Activated CD8-positive, alpha-beta memory T cell treated with anti-CD3 and anti-CD28 coated beads, Interleukin-2, amount 10 ng/mL, durations not matched to agents 7 days and 5 days (primary cell): ENCODE measurements at regions not wholly inside any gene's neighbourhood (a gene's known extent, or its start where the extent isn't known, plus 50 kb on each side); places are given as distances from the start of the nearest gene placed in this dataset.

ENCODE experiments used
- ATAC-seq: fragments of 150-1000 bp; cut with Tn5 transposase; one replicate; pipeline ENCODE4 v1.10.0; 2021; ENCODE audit warnings: moderate library complexity
- CTCF ChIA-PET: fragments of 350-600 bp; sonication (Branson Sonifier 250); formaldehyde crosslinking; loops from one replicate; lab custom pipeline; 2021; ENCODE audit warnings: antibody characterized with exemption; lab: Charles Lee
- DNase-seq: peaks from one replicate; pipeline ENCODE4 v3.0.0-alpha.2; 2020
- H3K27ac Mint-ChIP-seq: one replicate; pipeline ENCODE4 v1.8.0; 2021; ENCODE audit warnings: mild to moderate bottlenecking, mixed read lengths
- H3K27me3 Mint-ChIP-seq: one replicate; pipeline ENCODE4 v1.8.0; 2021; ENCODE audit warnings: mixed read lengths
- H3K36me3 Mint-ChIP-seq: one replicate; pipeline ENCODE4 v1.8.0; 2021; ENCODE audit warnings: mild to moderate bottlenecking, mixed read lengths
- H3K4me1 Mint-ChIP-seq: one replicate; pipeline ENCODE4 v1.8.0; 2021; ENCODE audit warnings: mixed read lengths
- H3K4me3 Mint-ChIP-seq: one replicate; pipeline ENCODE4 v1.8.0; 2021; ENCODE audit warnings: mild to moderate bottlenecking, moderate library complexity, mixed read lengths
- H3K9me3 Mint-ChIP-seq: one replicate; pipeline ENCODE4 v1.8.0; 2022; ENCODE audit warnings: low read depth, mixed read lengths

DNA sequence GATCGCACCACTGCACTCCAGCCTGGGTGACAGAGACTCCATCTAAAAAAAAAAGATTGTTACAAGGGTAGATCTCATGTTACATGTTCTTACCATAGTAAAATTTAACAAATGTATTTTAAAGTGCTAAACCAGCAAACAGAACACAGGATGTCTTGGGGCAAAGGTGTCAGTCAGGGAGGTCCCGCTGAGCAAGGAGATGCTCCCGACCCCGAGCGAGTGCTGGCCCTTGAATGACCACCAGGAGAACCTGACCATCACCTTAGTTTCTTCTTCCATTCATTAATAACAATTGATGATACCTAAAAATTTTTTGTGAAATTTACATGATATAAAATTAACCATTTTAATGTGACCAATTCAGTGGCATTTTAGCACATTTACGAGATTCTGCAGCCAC, 241.6 kb upstream of the GPR26 start:
- Mint-ChIP-seq H3K4me1 (no peaks in the 10 kb centered on the region), H3K36me3 (no peaks in the 10 kb centered on the region), H3K27ac (no peak overlapping the region), H3K4me3 (no peak overlapping the region), H3K9me3 (no peaks in the 10 kb centered on the region), H3K27me3 (peaks cover 6% of the 10 kb centered on the region)
- CTCF ChIA-PET: no interaction called here
- ATAC-seq: no peak
- DNase-seq: no peak

DNA sequence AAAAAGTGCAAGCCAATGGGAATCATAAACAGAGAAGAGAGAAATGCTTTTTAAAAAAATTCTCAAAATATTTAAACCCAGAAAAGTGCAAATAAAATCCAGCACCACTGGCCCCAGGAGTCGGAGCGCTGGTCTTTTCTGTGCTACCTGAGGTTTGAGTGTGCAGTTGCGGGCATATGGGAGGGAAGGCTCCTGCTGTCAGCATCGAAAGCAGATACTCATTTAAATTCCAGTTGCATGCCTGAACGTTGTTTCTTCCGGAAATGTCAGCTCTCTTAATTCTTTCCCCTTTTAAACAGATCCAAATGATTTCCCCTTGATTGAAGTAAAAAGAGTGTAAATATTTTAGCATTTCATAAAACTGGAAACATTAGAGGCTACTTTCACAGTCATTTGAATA, 240.5 kb upstream of the GPR26 start:
- H3K27me3 Mint-ChIP-seq: peaks cover 13% of the 10 kb centered on the region
- H3K4me3 Mint-ChIP-seq: no peak overlapping the region
- no peaks in the 10 kb centered on the region for H3K4me1 Mint-ChIP-seq
- no peaks in the 10 kb centered on the region for H3K36me3 Mint-ChIP-seq
- CTCF ChIA-PET: no interaction called here
- H3K27ac Mint-ChIP-seq: no peak overlapping the region
- no peak for DNase-seq
- no peaks in the 10 kb centered on the region for H3K9me3 Mint-ChIP-seq
- ATAC-seq: no peak

DNA sequence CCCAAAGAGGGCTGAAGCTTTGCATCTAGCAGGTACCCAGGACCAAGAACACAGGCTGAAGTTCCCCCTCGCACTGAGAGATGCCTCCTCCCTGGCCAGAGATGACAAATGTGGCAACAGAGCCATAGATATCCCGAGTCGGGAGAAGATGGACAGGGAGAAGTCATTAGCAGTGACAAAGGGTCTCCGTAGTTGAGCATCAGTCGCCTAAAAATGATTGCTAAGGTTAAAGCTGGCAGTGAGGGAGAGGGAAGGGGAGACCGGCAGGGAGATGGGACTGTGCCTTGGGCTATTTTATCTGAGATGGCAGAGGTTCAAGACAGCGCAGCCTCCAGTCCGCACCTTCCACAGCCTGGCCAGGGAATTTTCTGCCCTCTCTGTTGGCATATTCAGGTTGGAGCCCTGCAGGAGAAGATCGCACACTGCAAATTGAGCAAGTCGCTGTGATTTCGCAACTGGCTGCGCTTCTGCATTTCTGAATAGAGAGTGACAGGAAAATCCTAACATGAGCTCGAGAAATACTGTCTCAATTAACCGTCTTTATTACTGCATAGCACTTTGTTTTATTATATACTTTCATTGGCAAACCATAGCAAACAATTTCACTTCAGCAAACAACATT, 238.9 kb upstream of the GPR26 start:
- ATAC-seq: no peak
- CTCF ChIA-PET: no interaction called here
- no peak for DNase-seq
- no peak overlapping the region for H3K27ac Mint-ChIP-seq
- H3K4me1 Mint-ChIP-seq: no peaks in the 10 kb centered on the region
- no peaks in the 10 kb centered on the region for H3K36me3 Mint-ChIP-seq
- H3K27me3 Mint-ChIP-seq: peaks cover 16% of the 10 kb centered on the region
- H3K9me3 Mint-ChIP-seq: no peaks in the 10 kb centered on the region
- no peak overlapping the region for H3K4me3 Mint-ChIP-seq

DNA sequence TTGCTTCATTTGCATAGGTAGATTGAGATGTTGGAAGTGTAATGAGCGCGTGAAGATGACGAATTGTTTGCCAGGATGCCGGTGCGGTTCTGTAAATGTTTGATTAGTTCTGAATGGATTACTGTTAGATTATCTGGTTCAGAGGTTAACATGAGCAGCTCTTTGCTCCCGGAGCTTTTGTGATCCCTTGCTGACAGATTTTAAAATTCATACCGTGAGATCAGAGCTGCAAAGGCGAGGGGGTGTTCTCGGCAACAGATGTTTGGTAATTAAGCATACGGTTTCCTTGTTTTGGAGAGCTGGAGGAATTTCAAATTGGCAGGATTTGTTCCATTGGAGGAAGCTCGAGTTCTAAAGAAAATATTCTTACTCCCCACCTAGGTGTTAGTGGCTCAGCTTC, 237.8 kb upstream of the GPR26 start:
- Mint-ChIP-seq H3K27ac (no peak overlapping the region), H3K9me3 (no peaks in the 10 kb centered on the region), H3K27me3 (peaks cover 16% of the 10 kb centered on the region), H3K4me1 (no peaks in the 10 kb centered on the region), H3K36me3 (no peaks in the 10 kb centered on the region), H3K4me3 (no peak overlapping the region)
- CTCF ChIA-PET: no interaction called here
- ATAC-seq: no peak
- no peak for DNase-seq

DNA sequence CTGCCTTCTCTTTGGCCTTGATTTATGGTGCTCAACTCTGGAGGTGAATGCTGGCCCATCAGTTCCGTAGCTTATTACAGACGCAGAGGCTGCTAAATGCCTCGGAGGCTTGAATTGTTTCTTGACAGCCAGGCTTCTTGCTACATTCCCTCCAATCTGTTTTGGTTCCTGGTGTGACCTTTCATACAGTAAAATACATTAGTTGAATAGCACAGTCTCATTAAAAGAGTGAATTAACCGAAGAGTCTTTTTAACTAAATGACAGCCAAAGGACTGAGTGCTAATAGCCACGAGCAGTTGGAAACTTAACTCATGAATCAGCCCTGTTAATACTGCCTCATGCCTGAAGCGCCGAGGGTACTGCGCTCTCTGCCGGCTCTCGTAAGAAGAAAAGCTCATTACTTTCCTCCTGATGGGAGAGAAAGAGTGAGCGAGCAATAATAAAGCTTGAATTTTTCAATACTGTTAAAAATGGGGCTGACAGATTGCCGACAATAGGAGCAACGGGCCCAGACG, 236.4 kb upstream of the GPR26 start:
- no peak overlapping the region for H3K4me3 Mint-ChIP-seq
- H3K9me3 Mint-ChIP-seq: no peaks in the 10 kb centered on the region
- DNase-seq (no peak), ATAC-seq (no peak)
- CTCF ChIA-PET: no interaction called here
- no peaks in the 10 kb centered on the region for H3K4me1 Mint-ChIP-seq
- H3K27me3 Mint-ChIP-seq: peaks cover 16% of the 10 kb centered on the region
- H3K27ac Mint-ChIP-seq: no peak overlapping the region
- H3K36me3 Mint-ChIP-seq: no peaks in the 10 kb centered on the region

DNA sequence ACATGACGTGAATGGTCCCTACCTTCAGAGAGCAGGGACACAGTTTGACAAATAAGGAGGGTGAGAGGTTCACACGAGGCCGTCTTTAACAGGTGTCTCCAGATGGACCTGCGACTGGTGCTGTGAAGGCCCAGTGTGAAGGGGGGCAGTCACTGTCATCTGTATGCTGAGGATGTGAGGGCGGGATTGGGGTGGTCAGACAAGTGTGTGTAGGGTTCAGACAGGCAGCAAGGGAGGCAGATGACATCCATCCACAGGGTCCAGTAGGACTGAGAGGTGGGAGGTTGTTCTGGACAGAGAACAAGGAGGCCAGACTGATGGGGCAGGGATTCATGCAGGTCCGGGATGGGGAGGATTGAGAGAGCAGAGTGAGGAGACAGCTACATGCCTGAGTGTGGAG, 232.6 kb upstream of the GPR26 start:
- no peak for DNase-seq
- CTCF ChIA-PET: no interaction called here
- no peak overlapping the region for H3K4me3 Mint-ChIP-seq
- H3K9me3 Mint-ChIP-seq: no peaks in the 10 kb centered on the region
- no peak for ATAC-seq
- H3K4me1 Mint-ChIP-seq: no peaks in the 10 kb centered on the region
- no peak overlapping the region for H3K27ac Mint-ChIP-seq
- no peaks in the 10 kb centered on the region for H3K36me3 Mint-ChIP-seq
- peaks cover 13% of the 10 kb centered on the region for H3K27me3 Mint-ChIP-seq

DNA sequence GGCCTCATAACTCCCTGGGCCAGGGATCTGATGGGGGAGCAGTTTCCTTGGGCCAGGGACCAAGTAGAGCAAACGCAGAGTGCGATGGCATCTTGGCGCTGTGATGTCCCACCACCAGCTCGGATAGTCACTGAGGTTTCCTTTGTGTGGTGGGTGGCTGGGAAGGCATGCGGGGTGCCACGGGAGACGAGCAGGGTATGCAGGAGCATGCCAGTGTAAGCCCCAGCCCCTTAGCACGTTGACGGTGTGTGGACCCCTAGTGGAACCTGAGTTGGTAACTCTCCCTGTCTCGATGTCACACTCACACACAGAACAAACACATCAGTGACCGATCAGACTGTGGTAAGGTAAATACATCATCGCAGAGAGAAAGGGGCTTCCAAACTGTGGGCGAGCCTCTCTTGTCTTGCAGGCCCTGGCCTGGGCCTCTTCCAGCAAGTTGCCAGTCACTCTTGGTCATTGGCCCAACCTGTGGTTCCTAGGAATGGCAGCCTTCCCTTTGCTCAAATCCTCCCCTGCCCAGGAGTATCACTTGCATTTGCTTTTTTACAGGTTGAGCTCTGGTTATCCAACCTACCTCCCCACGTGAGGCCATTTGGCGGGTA, 231.6 kb upstream of the GPR26 start:
- no peak overlapping the region for H3K27ac Mint-ChIP-seq
- no peak overlapping the region for H3K4me3 Mint-ChIP-seq
- no peak for DNase-seq
- H3K27me3 Mint-ChIP-seq: peaks cover 18% of the 10 kb centered on the region
- no peak for ATAC-seq
- H3K36me3 Mint-ChIP-seq: no peaks in the 10 kb centered on the region
- no peaks in the 10 kb centered on the region for H3K4me1 Mint-ChIP-seq
- H3K9me3 Mint-ChIP-seq: no peaks in the 10 kb centered on the region
- CTCF ChIA-PET: no interaction called here

DNA sequence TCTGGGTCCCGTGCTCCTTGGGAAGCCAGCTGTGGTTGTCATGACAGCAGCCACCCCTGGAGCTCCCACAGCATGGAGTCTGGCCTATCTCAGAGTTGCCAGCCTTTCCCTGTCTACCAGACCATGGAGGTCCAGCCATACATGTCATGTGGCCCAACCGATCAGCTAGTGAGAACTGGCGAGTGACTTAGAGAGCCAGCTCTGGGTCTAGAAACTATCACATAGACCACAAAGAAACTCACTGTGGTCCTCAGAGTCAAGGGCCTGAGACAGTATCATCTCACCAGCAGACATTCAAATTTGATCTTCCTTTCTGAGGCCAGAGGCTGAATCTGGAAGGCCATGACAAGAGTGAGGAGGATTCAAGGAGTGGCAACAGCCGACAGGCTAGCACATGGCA, 223.3 kb upstream of the GPR26 start:
- ATAC-seq (no peak), DNase-seq (no peak)
- Mint-ChIP-seq H3K27me3 (peaks cover 16% of the 10 kb centered on the region), H3K4me1 (no peaks in the 10 kb centered on the region), H3K4me3 (no peak overlapping the region), H3K36me3 (no peaks in the 10 kb centered on the region), H3K9me3 (no peaks in the 10 kb centered on the region), H3K27ac (no peak overlapping the region)
- CTCF ChIA-PET: no interaction called here

DNA sequence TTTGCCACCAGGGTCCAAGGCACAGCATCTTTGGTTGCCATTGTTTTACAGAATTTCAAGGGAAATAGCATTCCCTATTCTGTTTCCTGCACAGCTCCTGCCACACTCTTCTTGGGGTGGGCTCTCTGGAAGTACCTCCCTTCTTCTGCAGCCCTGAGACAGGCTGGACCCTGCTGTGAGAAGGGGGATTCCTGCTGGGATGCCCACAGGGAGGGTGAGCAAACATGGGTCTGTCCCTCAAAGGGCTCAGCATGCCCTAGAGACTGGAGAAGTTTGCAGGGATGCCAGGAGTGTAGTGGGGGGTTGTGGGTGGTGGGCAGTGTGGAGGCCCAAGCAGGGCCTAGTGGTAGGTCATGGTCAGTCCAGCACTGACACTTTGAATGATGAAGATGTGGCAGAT, 222.2 kb upstream of the GPR26 start:
- ATAC-seq: no peak
- Mint-ChIP-seq H3K4me1 (no peaks in the 10 kb centered on the region), H3K36me3 (no peaks in the 10 kb centered on the region), H3K4me3 (no peak overlapping the region), H3K27me3 (peaks cover 16% of the 10 kb centered on the region), H3K27ac (no peak overlapping the region), H3K9me3 (no peaks in the 10 kb centered on the region)
- CTCF ChIA-PET: no interaction called here
- DNase-seq: no peak

DNA sequence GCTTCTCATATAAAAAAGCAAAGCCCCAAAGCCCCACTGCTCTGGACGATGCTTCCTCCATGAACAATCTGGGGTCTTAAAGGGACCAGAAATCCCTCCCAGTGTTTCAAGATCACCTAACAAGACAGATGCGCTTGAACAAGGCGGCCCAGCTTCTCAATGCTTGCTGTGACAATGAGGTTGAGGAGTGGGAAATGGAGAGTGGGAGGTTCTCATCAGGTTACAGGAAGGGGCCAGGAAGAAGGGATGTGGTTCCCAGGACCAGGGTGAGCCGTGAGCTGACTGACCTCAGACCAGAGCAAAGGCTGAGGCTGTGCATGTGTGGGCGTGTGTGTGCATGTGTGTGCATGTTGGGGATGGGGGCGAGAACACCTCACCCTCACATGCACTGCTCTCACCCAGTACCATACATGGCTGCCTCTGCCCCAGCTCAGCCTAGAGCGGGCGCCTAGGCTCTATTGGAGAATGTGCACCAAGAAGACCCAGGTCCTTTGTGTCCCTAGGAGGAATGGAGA, 220.8 kb upstream of the GPR26 start:
- no peak for ATAC-seq
- H3K27me3 Mint-ChIP-seq: peaks cover 7% of the 10 kb centered on the region
- DNase-seq: no peak
- H3K9me3 Mint-ChIP-seq: no peaks in the 10 kb centered on the region
- no peaks in the 10 kb centered on the region for H3K4me1 Mint-ChIP-seq
- CTCF ChIA-PET: interaction anchor here (0.8 kb wide), 1 partner anchor 520 kb away, joined by 3 read pairs; no protein-coding TSS in a partner anchor
- no peak overlapping the region for H3K4me3 Mint-ChIP-seq
- H3K36me3 Mint-ChIP-seq: no peaks in the 10 kb centered on the region
- no peak overlapping the region for H3K27ac Mint-ChIP-seq

DNA sequence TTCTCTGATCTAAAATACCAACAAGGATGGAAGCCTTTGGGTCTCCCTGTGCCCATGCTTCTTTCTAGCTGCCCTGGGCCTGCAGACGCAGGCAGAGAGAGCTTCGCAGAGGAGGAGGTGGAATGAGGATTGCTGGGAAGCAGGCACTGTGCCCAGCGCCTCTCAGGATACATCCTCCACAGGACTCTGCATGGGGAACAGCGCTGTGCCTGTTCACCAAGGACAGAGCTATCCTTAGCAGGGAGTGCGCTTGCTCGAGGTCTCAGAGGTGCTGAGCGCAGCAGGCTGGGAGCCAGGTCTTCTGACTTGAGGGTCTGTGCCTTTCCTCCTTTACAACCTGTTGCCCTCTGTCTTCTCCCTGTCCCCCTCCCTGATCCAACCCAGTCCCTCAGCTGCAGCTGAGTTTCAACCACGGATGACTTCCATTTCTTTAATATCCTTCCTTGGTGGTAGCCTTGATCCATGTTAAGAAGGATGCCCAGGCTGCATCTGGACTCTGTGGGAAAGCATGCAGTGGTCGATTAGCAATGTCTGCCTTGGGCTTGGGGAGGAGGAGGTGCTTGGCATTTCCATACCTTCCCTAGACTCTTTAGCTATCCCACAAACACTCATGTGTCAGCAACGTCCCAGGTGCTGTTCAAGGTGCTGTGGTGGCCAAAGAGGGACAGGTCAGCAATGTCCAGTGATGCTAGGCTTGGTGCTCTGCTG, 219.6 kb upstream of the GPR26 start:
- Mint-ChIP-seq H3K36me3 (no peaks in the 10 kb centered on the region), H3K4me1 (peaks cover 6% of the 10 kb centered on the region), H3K27me3 (peaks cover 11% of the 10 kb centered on the region), H3K27ac (no peak overlapping the region), H3K9me3 (no peaks in the 10 kb centered on the region), H3K4me3 (no peak overlapping the region)
- CTCF ChIA-PET: no interaction called here
- DNase-seq (no peak), ATAC-seq (no peak)

DNA sequence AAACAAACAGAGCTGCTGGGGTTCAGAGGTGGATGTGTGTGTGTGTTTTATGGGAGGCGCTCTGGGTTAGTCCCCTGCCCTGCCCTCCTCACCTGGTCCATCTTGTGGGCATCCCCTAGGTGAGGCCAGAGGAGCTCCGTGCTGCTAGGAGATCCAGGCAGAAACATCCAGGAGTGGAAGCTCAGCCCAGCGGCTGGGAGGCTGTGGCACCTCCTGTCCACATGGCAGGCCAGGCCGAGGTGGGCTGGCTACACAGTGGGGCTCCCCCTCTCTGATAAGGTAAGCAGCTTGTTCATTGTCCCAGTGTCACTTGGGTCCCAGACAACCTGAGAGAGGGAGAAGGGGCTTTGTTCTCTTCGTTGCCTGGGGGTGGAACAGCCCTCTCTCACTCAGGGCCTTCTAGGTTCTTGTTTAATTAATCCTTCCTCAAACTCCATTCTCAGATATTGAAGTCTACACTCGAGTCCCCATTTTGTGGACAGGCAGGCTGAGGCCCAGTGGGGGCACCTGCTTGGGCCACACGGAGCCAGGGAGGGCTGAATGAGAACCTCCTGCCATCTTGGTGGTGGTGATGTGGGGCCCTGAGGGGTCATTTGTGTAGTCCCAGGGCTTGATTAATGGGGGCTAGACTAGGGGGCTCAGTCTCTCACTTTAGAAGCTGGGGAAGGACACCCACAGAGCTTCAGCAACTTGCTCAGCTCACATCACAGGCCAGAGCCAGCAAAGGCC, 216.8 kb upstream of the GPR26 start:
- no peaks in the 10 kb centered on the region for H3K36me3 Mint-ChIP-seq
- CTCF ChIA-PET: no interaction called here
- ATAC-seq (no peak), DNase-seq (no peak)
- H3K27me3 Mint-ChIP-seq: peaks cover 14% of the 10 kb centered on the region
- no peak overlapping the region for H3K27ac Mint-ChIP-seq
- no peaks in the 10 kb centered on the region for H3K9me3 Mint-ChIP-seq
- no peak overlapping the region for H3K4me3 Mint-ChIP-seq
- peaks cover 7% of the 10 kb centered on the region for H3K4me1 Mint-ChIP-seq

DNA sequence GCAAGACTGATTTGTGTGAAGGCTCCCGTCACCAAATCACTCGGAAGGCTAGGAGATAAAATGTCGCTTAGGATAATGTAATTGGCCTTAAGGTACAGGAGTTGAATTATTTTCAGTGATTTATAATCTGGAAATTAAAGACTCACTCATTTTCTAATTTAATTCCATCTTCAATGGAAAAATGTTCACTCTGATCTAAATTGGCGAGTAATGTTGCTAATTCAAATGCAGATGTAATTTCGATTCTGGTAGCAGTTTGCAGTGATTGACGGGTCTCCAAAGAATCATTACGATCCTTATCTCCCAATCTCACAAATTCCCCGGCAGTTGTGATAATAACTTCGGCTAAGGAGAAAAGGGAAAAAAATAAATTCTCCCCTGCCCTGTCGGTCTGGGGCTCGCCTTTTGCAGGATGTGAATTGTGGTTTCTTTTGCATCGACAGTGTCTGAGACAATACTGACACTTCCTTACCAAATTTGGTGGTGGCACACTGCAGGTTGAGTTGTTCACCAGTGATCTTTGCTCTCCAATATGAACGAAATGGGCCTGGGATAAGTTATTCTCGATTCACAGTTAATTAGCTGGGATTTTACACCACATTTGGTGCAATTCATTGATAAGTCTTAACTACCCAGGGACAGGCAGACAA, 215.1 kb upstream of the GPR26 start:
- H3K27me3 Mint-ChIP-seq: peaks cover 14% of the 10 kb centered on the region
- H3K27ac Mint-ChIP-seq: no peak overlapping the region
- peaks cover 7% of the 10 kb centered on the region for H3K4me1 Mint-ChIP-seq
- DNase-seq: no peak
- ATAC-seq: no peak
- no peaks in the 10 kb centered on the region for H3K9me3 Mint-ChIP-seq
- CTCF ChIA-PET: no interaction called here
- H3K4me3 Mint-ChIP-seq: no peak overlapping the region
- no peaks in the 10 kb centered on the region for H3K36me3 Mint-ChIP-seq
